ENCODE measurements at regions not wholly inside any gene's neighbourhood (a gene's known extent, or its start where the extent isn't known, plus 50 kb on each side); places are given as distances from the start of the nearest gene placed in this dataset.

- TF ChIP-seq CTCF (IDR thresholded peaks at IDR 0.05; ENCODE audit: insufficient read depth, low read depth, low read length): no peak
- no peak for TF ChIP-seq EZH2 (IDR thresholded peaks at IDR 0.05; ENCODE audit: insufficient read depth, low read length)
Observed at GRCh38 chr15:59940456-59940855, 63.7 kb upstream of the FOXB1 start.
